K562 (cell line): ENCODE measurements at regions not wholly inside any gene's neighbourhood (a gene's known extent, or its start where the extent isn't known, plus 50 kb on each side); places are given as distances from the start of the nearest gene placed in this dataset.

Source experiments
- CREB1 ChIP-seq, 2 experiments: sonication (generic) in 1 of 2; formaldehyde crosslinking in 1 of 2; IDR thresholded peaks; 2 replicates each; pipeline versions ENCODE4 v1.6.1 to v1.8.0; 2012 to 2022; ENCODE audit warnings: inconsistent platforms in 1 of 2, mild to moderate bottlenecking in 1 of 2, missing genetic modification reagents in 1 of 2, moderate library complexity in 1 of 2
- CTCF ChIP-seq, 3 experiments: IDR thresholded peaks in 2 of 3; conservative IDR thresholded peaks in 1 of 3; 2 replicates each; pipeline ENCODE4 v1.5.1; 2011 to 2012; ENCODE audit warnings: low read length in 3 of 3, mild to moderate bottlenecking in 3 of 3, control low read depth in 2 of 3, improper control_type of control experiment in 1 of 3, inconsistent platforms in 1 of 3, low read depth in 1 of 3, mixed read lengths in 1 of 3, moderate library complexity in 1 of 3; ENCODE audit not compliant: insufficient read depth in 2 of 3
- HBP1 ChIP-seq: fragments of 450-650 bp; formaldehyde crosslinking; IDR thresholded peaks from 2 replicates; pipeline ENCODE4 v1.4.0; 2022; ENCODE audit warnings: missing genetic modification characterization
- HCFC1 ChIP-seq: IDR thresholded peaks from 2 replicates; pipeline ENCODE4 v1.6.1; 2012; ENCODE audit warnings: low read depth, low read length, improper control_type of control experiment
- HLTF ChIP-seq: fragments of 450-650 bp; IDR thresholded peaks from 2 replicates; pipeline ENCODE4 v1.6.1; 2016
- POLR2A ChIP-seq: fragments of 450-650 bp; conservative IDR thresholded peaks from 2 replicates; pipeline ENCODE4 v1.6.1; 2016
- POLR2AphosphoS2 ChIP-seq: IDR thresholded peaks from 2 replicates; pipeline ENCODE4 v1.6.1; 2012; ENCODE audit warnings: low read length, improper control_type of control experiment
- POLR3A ChIP-seq: IDR thresholded peaks from 2 replicates; pipeline ENCODE4 v1.6.1; 2011; ENCODE audit warnings: borderline replicate concordance, mild to moderate bottlenecking, moderate library complexity; ENCODE audit not compliant: insufficient read length, insufficient read depth; ENCODE audit errors: extremely low read depth
- RFX5 ChIP-seq: IDR thresholded peaks from 2 replicates; pipeline ENCODE4 v1.6.1; 2011; ENCODE audit warnings: low read depth, mild to moderate bottlenecking, improper control_type of control experiment, low read length
- SIN3A ChIP-seq, 2 experiments: fragments of 150-350 bp in 1 of 2; IDR thresholded peaks; 2 replicates each; pipeline ENCODE4 v1.6.1; 2011 to 2016; ENCODE audit warnings: borderline replicate concordance in 2 of 2, low read depth in 2 of 2, low read length in 2 of 2, mild to moderate bottlenecking in 2 of 2, moderate library complexity in 2 of 2; ENCODE audit not compliant: control insufficient read depth in 1 of 2

- no peak for TF ChIP-seq POLR2A
- TF ChIP-seq RFX5: no peak
- TF ChIP-seq CTCF (IDR thresholded peaks at IDR 0.05 in 2 of 3, conservative IDR thresholded peaks at IDR 0.05 in 1 of 3; ENCODE audit: insufficient read depth in 2 of 3, low read depth in 1 of 3, low read length in 3 of 3): no peak
- no peak for TF ChIP-seq HLTF
- no peak for TF ChIP-seq HCFC1
- TF ChIP-seq HBP1 (CRISPR knock-in tag): no peak
- TF ChIP-seq CREB1 (IDR thresholded peaks at IDR 0.05): no peak
- no peak for TF ChIP-seq CREB1 (CRISPR knock-in tag; IDR thresholded peaks at IDR 0.05)
- TF ChIP-seq POLR2AphosphoS2: no peak
- TF ChIP-seq POLR3A: no peak
- no peak for TF ChIP-seq SIN3A (IDR thresholded peaks at IDR 0.05; ENCODE audit: borderline replicate concordance in 2 of 2, control insufficient read depth in 1 of 2, low read depth in 2 of 2, low read length in 2 of 2)
Observed at GRCh38 chr6:23735151-23735550, 390.9 kb upstream of the NRSN1 start.
